ENCODE measurements at regions not wholly inside any gene's neighbourhood (a gene's known extent, or its start where the extent isn't known, plus 50 kb on each side); places are given as distances from the start of the nearest gene placed in this dataset.

DNA sequence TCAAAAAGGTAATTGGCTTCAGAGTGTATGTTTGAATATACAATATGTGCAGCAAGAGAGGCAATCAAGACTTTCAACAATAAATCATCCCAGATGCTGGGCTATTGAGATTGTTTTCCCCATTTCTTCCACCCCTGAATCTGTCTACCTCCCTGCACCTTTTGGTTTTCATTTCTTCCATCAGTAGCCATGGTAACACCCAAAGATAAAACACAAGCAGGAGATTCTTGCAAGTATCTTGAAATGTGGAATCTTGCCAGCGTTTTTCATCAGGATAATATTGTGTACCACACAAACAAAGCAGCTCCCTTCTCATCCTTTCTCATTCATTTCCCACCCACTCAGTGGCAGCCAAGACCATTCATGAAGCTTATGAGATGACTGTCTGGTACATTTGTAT lies 73.0 kb upstream of the NRSN1 start:
- Histone ChIP-seq H2AK5ac (ENCODE audit: insufficient read length, low read length) (no peak overlapping the region), H3K56ac (ENCODE audit: insufficient read length, low read depth, low read length) (no peak overlapping the region), H2BK5ac (ENCODE audit: insufficient read length, low read length) (no peak overlapping the region), H3K18ac (ENCODE audit: insufficient read length, low read depth, low read length) (no peak overlapping the region), H3K4me2 (ENCODE audit: insufficient read depth, insufficient read length, low read length) (no peak overlapping the region), H2BK120ac (ENCODE audit: low read depth, low read length, poor library complexity, severe bottlenecking) (no peak overlapping the region), H3K79me1 (ENCODE audit: insufficient read depth, low read depth, low read length, poor library complexity, severe bottlenecking) (no peaks in the 10 kb centered on the region), H4K8ac (replicated peaks; ENCODE audit: insufficient read length, low read depth, low read length) (no peak overlapping the region), H3K27ac (ENCODE audit: insufficient read length, low read depth, low read length) (no peak overlapping the region), H4K20me1 (ENCODE audit: control insufficient read depth, insufficient read depth, insufficient read length) (no peaks in the 10 kb centered on the region), H2BK15ac (ENCODE audit: low read depth, low read length) (no peak overlapping the region), H2AFZ (ENCODE audit: low read length) (no peak overlapping the region), H4K5ac (ENCODE audit: insufficient read length, low read depth, low read length) (no peak overlapping the region), H2BK20ac (ENCODE audit: low read depth, low read length, poor library complexity, severe bottlenecking) (no peak overlapping the region), H3K4me1 (ENCODE audit: insufficient read depth, low read length) (no peaks in the 10 kb centered on the region), H3K14ac (ENCODE audit: insufficient read depth, low read length) (no peak overlapping the region), H3K9ac (ENCODE audit: extremely low read depth, insufficient read length, low read length) (no peak overlapping the region), H3K23me2 (ENCODE audit: insufficient read length, low read depth, low read length, poor library complexity, severe bottlenecking) (no peaks in the 10 kb centered on the region), H4K91ac (ENCODE audit: insufficient read length, low read depth, low read length) (no peak overlapping the region), H3K79me2 (ENCODE audit: insufficient read depth, low read length) (no peaks in the 10 kb centered on the region), H3K4ac (ENCODE audit: low read depth, low read length) (no peak overlapping the region), H3K9me3 (ENCODE audit: control insufficient read depth, low read depth, low read length) (no peaks in the 10 kb centered on the region), H3T11ph (ENCODE audit: low read length) (no peak overlapping the region), H3K27me3 (ENCODE audit: insufficient read depth, low read length) (no peaks in the 10 kb centered on the region), H3K23ac (ENCODE audit: insufficient read length, low read depth, low read length) (no peak overlapping the region), H2BK12ac (ENCODE audit: insufficient read length, low read depth, low read length) (no peak overlapping the region)
- no peak for DNase-seq
- 0 out of 4 replicates have a peak, but pooled peaks cover 0 to 2% of the 10 kb centered on the region in 2 experiments for H3K4me1 Mint-ChIP-seq
- TF ChIP-seq, protein P1, sequence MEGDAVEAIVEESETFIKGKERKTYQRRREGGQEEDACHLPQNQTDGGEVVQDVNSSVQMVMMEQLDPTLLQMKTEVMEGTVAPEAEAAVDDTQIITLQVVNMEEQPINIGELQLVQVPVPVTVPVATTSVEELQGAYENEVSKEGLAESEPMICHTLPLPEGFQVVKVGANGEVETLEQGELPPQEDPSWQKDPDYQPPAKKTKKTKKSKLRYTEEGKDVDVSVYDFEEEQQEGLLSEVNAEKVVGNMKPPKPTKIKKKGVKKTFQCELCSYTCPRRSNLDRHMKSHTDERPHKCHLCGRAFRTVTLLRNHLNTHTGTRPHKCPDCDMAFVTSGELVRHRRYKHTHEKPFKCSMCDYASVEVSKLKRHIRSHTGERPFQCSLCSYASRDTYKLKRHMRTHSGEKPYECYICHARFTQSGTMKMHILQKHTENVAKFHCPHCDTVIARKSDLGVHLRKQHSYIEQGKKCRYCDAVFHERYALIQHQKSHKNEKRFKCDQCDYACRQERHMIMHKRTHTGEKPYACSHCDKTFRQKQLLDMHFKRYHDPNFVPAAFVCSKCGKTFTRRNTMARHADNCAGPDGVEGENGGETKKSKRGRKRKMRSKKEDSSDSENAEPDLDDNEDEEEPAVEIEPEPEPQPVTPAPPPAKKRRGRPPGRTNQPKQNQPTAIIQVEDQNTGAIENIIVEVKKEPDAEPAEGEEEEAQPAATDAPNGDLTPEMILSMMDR (conservative IDR thresholded peaks at IDR 0.05) = no peak
- no peaks in the 10 kb centered on the region for H3K27me3 Mint-ChIP-seq (ENCODE audit: low read depth)
- no peak overlapping the region for H3K27ac Mint-ChIP-seq
- no CpG with 5 or more reads among the region's 1 CpG for WGBS (ENCODE audit: extremely low coverage, insufficient read length, low lambda C conversion rate)
- no peaks in the 10 kb centered on the region for H3K36me3 Mint-ChIP-seq (ENCODE audit: insufficient read depth in 1 of 3, low read depth in 3 of 3)
- H3K9me3 Mint-ChIP-seq = peaks cover 0 to 2% of the 10 kb centered on the region in 2 experiments; a peak in 1 of 5 replicates
- no peak overlapping the region for H3K4me3 Mint-ChIP-seq
